ENCODE measurements at regions not wholly inside any gene's neighbourhood (a gene's known extent, or its start where the extent isn't known, plus 50 kb on each side); places are given as distances from the start of the nearest gene placed in this dataset.
"Not testable (repeated sequence)": the region's sequence is repeated elsewhere in the genome, so short reads cannot be mapped to it uniquely, and the experiment has no call there.

DNA sequence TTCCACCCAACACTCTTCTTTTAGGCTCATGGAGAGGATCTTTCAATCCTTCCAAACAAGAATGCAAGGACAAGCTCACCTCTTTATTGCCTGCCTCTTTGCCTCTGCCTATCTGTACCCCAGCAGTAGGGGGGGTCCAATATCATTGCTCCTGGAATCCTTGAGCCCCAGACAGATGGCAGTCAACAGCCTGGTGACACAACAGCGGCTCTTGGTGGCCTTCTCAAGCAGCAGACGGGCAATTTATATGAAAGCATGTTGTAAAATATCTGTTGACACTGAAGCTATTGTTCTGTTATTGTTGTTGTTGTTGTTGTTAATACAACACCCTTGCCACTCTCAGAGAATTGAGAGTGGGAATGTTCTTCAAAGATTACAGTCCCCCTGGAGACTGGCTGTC, 480.0 kb upstream of the CADM1 start:
- DNase-seq: no peak

DNA sequence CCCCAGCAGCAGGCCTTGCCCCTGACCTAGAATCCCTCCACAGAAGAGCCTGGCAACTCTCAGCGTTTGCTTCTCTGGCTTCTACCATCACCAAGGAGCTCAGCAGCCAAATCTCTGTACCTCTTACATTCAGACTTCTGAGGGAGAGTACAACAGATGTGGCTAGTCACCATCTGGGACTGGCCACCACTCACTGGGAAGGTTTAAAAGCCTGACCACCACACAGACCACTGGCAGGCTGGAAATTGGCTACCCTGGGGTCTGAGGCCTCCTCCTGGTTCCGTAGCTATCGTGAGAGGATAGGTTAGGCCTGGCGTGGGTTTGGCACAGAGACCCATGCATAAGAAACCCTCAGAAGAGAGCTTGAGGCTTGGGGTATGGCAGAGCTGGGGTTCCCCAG, 478.5 kb upstream of the CADM1 start:
- DNase-seq: no peak

DNA sequence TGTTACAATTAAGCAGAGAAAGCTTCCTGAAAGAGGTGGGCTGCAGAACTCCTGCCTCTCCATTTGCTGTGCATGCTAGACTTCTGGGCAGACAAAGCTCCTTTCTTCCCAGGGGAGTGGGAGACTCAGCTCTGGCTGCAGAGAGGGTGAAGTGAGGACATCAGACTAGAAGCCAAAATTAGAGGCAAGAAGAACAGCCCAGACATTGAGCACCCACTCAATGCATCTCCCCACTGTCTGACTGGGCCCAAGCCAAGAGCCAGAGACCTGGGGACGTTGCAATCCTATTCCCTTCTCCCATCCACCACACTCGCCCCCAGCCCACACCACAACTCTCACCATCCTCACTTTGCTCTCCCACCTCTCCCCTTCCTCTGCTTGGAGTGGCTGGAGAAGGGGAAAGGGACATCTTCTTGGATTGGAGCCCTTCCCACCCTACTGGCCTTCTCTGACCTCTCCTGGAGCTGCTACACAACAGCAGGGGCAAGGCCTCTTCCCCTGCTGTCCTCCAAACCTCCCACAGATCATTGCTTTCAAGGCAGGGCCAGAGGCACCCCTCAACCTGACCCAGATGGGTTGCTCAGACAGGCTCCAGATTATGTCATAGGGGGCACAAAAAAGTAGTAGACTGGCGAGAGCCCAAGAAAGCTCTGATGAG, 477.7 kb upstream of the CADM1 start:
- DNase-seq: no peak

DNA sequence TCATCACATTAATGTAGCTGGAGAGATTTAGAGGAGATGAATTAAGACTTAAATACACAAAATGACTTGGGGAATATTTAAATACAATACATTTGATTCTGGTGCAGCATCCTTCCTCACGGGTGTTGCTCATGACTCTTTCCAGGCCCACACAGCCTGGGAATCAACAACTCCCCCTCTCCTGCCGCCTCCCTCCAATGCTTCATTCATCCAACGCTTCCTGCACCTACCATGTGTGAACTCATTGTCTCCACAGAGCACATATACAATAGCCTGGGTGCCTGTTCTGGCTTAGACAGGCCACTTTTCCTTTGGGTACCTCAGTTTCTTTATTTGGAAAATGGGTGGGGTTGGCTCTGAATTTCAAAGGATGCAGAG, 476.9 kb upstream of the CADM1 start:
- DNase-seq: no peak

DNA sequence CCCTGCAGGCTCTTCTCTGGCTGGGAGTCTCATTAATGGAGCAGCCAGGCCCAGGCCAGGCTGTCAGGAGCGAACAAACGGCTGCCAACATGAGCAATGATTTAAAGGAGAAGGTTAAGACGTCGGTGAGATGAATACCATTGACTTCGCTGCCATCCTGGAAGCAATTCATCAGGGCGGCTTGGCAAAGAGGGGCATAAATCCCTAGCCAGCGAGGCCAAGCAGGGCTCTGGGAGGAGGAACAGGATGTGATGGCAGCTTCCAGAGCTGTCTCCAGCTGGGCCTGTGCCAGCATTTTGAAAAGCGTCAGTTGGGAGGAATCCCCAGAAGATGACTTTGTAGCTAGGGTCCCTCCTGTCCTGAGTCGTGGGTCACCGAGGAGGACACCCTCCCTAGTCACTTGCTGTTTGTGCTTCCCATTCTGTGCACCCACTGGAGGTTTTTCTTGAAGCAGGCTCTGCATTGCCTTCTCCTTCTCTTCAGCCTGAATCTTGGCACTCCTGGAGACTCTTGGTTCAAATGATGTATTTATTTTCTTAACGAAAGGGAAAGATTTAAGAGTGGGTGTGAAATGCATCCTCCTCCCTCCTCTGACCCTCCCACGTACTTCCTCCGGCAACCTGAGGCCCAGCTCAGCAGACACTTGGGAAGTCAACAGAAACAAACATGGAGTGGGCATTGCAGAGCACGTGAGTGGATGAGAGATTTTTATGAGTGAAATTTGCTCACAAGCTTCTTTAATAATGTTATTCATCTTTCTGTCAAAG, 476.3 kb upstream of the CADM1 start:
- no peak for DNase-seq

DNA sequence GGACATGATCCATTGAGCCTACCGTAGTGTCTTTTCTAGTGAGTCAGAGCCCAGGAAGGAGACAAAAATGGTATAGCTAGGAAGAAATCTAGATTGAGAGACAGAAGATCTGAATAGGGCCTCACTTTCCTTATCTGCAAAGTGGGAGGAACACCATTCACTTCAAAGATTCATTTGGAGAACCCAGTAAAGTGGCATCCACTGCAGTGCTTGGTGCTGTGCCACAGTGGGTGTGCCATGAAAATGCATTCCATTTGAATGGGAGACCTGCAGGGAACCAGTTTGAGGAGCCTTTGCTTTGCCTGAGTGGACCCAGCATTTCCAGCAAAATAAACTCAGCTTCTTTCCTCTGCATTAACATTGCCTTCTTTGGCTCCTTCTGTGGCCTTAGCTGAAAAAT, 470.5 kb upstream of the CADM1 start:
- DNase-seq: no peak

DNA sequence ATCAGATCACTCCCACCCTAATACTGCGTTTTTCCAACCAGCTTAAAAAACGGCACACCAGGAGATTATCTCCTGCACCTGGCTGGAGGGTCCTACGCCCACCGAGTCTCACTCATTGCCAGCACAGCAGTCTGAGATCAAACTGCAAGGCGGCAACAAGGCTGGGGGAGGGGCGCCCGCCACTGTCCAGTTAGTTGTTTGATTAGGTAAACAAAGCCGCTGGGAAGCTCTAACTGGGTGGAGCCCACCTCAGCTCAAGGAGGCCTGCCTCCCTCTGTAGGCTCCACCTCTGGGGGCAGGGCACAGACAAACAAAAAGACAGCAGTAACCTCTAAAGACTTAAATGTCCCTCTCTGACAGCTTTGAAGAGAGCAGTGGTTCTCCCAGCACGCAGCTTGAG, 463.0 kb upstream of the CADM1 start:
- DNase-seq: not testable (repeated sequence)

DNA sequence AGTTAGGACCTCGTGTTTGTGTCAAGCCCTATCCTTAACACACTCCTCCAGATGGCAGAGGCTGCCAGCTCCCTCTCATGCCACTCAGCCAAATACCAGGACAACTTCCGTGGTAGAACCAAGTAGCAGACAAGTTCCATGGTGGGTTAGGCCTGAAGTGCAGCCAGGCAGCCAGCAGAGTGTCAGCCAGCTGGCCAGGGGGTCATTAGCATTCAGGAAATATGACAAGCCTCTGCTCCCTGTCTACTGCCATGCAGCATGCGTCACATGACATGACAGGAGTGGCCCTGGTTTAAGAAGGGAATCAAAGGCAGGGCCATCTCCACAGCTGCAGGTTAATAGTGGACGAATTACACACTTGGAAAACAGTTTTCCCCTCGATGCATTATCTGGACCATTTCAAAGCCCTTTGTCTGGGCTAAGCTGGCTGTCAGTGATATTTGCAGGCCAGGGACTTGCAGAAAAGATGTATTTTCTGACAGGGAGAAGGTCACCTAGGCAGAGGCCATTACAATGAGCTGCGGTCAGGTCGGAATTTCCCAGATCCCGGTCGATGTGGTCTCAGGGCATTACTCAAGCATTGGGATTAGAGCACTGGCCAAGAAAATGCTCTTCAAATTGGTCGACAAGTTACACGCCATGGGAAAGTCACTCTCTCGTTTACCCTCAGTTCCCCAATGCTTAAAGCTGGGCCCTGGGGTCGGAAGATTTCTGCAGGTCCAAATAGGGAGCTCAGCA, 461.7 kb upstream of the CADM1 start:
- no peak for DNase-seq

DNA sequence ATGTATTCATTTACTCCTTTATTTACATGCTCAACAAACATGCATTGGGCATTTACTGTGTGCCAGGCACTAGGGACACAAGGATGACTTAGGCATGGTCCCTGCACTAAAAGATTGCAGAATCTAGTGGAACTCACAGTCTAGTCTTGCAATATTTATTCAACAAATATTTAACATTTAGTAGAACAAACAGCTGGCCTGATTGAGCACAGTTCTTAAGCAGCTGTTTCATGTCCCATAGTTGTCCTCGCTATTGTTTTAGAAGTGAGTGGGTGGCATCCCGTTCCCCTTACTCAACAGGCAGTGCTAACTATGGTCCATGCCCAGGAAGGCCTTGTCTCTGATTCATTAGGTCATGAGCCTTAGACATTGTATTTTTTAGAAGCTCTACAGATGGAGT, 459.9 kb upstream of the CADM1 start:
- DNase-seq: no peak

DNA sequence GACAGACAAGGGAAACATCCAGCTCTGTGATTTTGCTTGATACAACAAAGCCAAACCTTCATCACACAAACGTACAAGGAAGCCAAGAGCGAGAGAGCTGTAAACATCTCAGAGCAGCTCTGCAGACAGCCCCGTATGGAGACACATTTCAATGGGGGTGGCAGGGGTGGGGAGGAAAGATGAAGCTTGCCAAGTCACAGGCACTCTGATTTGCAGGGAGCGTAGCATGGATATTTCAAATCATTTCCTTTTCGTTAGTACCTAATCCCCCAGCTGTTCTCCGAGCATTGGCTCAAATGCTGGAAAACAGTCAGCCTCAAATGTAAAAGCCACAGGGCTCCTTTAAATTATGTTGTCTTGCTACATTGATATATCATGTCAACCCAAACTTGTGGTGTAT, 458.9 kb upstream of the CADM1 start:
- DNase-seq: peak; percentile 57

DNA sequence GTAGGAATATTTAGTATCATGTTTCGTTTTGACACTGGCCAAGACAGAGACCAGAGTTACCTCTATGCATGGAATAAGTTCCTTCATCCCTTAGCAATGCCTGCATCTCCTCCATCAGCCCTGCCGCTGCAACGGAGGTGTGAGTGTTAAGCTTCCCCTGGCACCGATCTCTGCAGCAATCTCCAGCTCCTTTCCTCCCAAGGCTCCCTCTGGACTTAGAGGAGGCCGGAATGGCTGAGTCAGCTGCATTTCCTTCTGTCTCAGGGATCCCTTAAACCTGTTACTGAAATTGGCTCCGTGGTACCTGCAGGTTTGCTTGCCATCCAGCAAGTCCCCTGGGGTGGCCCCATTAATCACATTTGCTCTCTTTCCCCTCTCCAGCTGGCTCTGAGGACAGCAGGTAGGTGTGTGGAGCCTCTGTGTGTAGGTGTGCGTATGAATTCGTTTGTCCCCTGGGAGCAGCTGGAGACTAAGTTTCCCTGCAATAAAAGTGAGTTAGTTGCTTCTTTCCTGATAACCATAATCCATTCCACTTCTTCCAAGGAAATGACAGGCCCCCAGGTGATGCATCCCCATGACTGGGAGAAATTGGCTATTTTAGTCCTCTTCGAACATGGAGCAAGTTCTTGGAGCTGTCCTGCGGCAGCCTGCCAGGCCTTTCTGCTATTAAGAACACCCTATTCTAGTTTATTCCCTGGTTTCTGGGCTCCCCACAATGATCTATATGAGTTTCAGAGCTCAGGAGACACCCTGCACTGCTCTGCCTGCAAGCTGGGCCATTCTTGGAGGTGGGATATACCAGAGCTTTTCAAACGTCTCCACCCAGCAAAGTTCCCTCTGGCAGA, 457.2 kb upstream of the CADM1 start:
- no peak for DNase-seq

DNA sequence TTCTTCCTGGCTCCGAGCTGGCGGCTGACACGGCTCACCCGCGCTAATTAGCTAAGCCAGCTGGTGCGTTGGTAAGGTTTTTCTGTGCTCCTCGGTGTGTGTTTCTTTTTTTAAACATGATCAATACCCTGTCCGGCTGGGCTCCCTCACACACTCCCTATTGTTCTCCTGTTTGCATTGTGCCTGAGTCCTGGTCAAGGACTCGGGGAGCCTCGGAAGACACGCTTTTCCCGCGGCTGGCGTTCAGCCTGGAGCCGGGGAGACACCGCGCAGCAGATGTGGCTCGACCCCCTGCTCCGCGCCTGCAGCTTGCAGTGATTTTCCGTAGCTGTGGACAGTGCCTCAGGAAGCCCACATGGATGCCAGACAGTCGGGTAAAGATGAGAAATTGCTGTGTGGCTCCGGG, 454.9 kb upstream of the CADM1 start:
- peak; percentile 94 for DNase-seq

DNA sequence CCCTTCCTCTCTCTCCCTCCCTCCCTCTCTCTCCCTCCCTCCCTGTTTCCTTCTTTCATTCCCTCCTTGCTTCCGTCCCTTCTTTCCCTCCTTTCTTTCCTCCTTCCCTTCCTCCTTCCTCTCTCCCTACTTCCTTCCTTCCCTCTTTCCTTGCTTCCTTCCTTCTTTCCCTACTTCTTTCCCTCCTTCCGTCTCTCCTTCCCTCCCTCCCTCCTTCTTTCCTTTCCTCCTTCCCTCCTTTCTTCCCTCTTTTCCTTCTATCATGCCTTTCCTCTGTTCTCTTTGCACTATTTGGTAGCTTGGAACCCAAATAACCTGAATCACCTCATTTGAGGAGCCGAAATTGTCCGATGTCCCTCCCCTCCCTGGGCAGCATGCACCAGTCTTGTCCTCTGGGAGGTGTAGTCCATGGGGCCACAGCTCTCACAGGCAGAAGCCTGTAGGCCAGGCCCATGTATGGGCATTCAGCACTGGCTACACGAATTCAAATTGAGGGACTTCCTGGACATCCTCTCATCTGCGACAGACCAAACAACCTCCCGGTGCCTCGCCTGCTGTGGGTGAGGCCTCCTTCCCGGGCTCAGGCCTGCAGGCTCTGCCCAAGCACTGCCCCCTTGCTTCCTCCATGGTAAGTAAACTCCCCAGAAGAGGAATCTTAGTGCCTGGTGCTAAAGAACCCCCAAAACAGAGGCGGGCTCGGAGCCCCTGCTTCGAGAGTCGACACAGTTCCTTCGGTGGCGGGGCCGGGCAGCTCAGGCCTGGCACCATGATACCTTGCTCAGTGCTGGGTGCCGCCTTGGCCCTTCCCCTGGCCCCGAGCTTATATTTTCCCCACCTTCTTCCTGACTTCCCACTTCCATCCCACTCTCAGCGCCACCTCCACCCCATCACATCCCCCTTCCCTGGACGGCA, 454.1 kb upstream of the CADM1 start:
- DNase-seq: peak; percentile 63

DNA sequence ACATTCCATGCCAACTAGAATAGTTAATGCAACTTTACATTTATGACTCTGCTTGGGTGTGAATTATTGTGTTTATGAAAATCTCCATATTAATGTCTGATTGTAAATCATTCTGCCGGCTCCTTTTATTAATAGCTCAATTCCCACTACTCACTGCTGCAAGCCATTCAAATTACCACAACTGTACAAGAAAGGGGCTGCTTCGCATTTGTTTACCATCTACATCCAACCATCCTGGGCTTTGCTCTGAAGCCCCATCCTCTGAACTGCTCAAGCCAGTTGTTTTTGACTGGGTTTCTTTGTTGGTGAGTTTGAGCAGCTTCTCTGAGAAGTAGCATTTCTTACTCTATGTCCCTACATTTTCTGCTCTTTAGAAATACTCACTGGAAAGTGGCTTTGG, 451.6 kb upstream of the CADM1 start:
- no peak for DNase-seq

DNA sequence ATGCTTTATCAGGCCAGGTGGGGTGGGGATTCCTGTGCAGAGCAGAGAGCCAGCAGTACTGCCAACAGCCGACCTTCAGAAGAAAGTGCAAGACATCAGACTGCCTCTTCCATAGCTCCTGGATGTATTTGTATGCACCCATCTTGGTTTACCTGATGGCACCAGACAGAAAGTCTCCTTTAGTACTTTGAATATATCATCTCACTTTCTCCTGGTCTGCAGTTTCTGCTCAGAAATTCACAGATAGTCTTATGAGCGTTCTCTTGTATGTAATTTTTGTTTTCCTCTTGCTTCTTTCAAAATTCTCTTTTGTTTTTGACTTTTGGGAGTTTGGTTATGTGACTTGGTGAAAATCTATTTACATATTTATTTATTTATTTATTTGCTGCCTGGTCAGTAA, 446.4 kb upstream of the CADM1 start:
- no peak for DNase-seq

DNA sequence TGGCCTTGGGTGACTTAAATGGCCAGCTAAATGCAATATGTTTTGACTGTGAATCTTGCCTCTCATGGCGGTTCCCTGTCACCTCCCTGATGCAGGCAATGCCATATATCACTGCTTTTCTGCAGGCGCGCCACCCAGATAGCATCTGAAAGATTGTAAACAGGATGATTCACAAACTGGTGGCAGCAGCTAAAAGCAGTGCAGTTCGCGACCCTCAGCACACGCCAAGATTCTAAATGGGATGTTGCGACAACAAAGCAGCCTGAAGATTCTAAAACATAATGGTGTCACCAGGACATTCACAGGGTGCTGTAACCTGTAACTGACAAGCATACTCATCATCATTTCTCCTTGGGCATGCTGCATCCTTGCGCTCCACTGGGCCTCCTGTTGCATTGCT, 440.4 kb upstream of the CADM1 start:
- no peak for DNase-seq

DNA sequence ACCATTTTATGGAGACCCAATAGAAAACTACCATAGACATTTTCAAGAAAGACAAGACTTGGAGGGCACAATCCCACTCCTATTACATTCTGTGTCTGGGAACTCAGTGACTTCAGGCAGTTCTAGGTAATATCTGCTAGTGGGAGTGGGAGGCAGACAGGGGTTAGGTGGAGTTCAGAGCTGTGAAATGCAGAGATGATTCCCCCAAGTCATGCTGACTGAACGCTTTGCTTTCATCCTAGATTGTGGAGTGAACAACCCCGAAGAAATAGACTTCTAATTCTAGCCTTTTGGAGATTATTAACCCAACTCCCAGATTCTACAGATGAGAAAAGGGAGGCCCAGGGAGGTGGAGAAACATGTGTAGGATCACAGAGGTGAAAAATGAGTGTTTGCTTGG, 437.8 kb upstream of the CADM1 start:
- DNase-seq: no peak

DNA sequence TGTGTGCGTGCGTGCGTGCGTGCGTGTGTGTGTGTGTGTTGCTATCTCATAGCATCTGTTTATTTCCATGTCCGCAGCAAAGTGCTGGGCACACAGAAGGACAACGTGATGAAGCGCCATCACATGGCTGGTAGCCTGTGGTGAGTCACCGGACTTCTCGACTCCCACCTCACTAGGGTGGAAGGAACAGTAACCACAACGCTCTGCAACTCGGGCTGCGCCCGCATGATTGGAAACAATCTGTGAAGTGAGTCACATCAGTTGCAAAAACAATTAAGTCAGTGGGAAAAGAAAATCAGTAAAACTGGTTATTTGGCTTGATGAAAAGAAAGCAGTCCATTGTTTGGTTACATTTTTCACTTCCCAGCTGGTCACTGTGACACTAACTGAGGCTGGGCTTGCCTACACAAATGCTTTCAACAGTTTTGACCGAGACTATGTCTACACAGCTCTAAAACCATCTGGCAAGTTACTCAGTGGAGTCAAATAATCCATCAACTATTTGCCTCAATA, 437.3 kb upstream of the CADM1 start:
- no peak for DNase-seq

DNA sequence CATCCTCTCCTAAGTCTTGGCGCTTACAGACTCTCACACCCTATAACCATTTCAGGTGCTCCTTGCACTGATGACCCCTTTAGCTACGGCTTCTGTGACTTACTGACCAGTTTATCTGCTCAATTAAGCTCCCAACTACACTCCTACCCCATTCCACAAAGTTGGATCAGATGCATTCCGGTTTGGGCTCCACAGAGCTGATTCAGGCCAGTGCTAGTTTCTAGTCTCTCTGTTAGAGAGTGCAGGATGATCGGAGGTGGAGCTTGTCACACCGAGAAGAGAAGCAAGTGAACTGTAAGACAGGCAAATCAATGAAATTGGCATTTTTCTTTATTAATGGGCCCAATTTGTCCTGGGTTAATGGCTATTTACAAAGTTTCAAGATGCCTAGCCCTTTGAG, 436.8 kb upstream of the CADM1 start:
- no peak for DNase-seq

DNA sequence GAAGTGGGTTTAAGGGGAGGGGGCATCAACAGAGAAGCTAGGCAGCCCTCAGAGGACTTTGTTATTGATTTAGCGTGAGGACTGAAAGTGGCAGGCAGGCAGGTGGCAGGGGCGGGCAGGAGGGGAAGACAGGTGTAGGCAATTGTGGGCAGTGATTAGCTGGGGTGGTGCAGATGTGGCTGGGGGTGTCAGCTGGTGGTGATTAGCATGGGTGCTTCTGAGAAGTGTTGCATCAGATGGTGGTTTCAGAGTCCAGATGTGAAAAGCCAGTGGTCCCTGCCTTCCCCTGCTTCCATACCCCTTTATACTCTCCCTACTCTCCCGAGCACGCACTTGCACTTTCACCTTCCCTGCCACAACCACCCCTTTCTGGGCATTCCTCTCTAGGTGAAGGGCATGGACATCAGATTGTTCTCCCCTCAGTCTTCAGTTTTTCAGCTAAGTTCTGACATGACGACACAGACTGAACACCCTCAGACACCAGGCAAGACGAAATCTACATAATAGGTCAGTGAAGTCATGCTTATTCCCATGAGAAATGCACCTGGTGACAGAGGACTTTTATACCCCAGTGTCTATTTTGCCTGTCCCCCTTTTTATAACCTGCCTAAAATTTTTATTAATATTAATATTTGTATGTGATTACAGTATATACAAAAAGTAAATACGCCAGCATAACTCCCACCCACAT, 435.7 kb upstream of the CADM1 start:
- peak; percentile 58 for DNase-seq

DNA sequence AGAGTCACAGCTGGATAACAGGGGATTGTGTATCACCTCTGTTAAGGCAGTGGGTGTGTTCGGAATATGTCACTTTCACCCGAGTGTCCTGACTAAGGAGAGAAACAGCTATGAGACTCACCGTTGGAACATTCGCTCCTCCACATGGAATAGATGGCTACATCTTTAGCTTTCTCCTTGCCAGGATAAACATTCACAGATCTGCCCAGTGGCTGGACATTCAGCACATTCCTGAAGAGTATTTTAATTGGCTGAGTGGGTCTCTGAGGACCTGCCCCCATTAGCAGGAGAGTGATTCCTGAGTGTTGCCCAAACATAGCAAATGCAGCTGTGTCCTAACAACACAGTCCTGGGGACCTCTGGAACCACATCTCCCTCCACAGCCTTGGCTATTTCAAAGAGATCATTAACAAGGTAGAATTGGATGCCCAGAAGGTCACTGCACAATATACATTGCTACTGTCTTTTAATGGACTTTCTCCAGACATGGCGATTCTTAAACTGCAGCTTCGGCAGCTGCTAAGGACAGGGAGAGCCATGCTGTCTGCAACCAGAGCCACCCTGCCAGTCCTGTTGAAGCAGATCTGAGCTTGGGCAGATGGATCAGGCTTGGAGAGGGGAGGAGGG, 435.0 kb upstream of the CADM1 start:
- no peak for DNase-seq

Measured in NCI-H1092 (cell line).